Right lobe of liver (tissue), 4 donors: ENCODE measurements at regions not wholly inside any gene's neighbourhood (a gene's known extent, or its start where the extent isn't known, plus 50 kb on each side); places are given as distances from the start of the nearest gene placed in this dataset.

ENCODE experiments used
- CTCF ChIP-seq, 4 donors: fragments of 200-600 bp in 3 of 4; fragments of 450-650 bp in 1 of 4; IDR thresholded peaks; one replicate each; pipeline versions ENCODE4 v1.5.1 to v1.8.0; 2016 to 2022; ENCODE audit warnings: antibody characterized with exemption in 4 of 4, mild to moderate bottlenecking in 2 of 4
- POLR2A ChIP-seq: fragments of 450-650 bp; IDR thresholded peaks from one replicate; pipeline ENCODE4 v1.6.1; 2017; ENCODE audit warnings: antibody characterized with exemption, mild to moderate bottlenecking
- donor health status: DM: no; HTN: no; CAD: no.
- donor health status: DM: no; HTN: no; CAD: no.
- donor health status: DM: no; HTN: yes; CAD: no.

DNA sequence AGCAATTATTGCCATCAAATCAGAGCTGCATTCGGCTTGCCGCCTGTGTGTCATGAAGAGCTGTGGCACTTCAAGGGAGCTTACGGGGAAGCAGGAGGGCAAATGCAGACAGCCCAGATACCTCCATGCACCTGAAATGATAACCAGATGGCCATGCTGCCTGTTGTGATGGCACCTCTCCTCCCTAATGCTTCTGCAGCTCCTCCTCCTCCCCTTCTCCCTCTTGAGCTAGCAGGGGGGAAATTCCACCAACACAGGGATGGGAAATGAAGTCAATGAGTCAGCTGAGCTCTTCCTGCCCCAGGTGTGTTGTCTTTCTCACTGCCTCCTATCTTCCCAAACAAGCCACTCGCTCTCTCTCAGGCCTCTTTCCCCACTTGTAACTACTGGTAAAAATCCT, 565.0 kb downstream of the BCOR start:
- no peak for TF ChIP-seq POLR2A
- no peak for TF ChIP-seq CTCF (IDR thresholded peaks at IDR 0.05)
